GM12878 (cell line): ENCODE measurements at regions not wholly inside any gene's neighbourhood (a gene's known extent, or its start where the extent isn't known, plus 50 kb on each side); places are given as distances from the start of the nearest gene placed in this dataset.

Experiments
- ATAC-seq: fragments of 200-7000 bp; cut with Tn5 transposase; 3 replicates; pipeline ENCODE4 v1.9.1; 2020; ENCODE audit warnings: mild to moderate bottlenecking, moderate library complexity
- BruUV-seq: library from RNA; stranded (reverse); fragments of 400-500 nt; replicated peaks from 2 replicates; lab custom pipeline; 2021; lab: Mats Ljungman, UMichigan
- CTCF ChIA-PET: fragments of 300-600 bp; sonication (Branson Sonifier 250); formaldehyde crosslinking; extraction: SDS; loops from one replicate; lab custom pipeline; 2021; ENCODE audit warnings: inconsistent platforms; lab: Yijun Ruan, JAX
- POLR2A ChIA-PET: fragments of 350-600 bp; formaldehyde crosslinking; extraction: SDS; loops from one replicate; lab custom pipeline; 2021; ENCODE audit warnings: inconsistent platforms; lab: Charles Lee
- RAD21 ChIA-PET: fragments of 300-600 bp; sonication (Branson Sonifier 250); formaldehyde crosslinking; loops from one replicate; lab custom pipeline; 2023; ENCODE audit warnings: antibody characterized with exemption; ENCODE audit not compliant: unreplicated experiment; lab: Charles Lee
- SMC1A ChIA-PET: fragments of 300-600 bp; sonication (Branson Sonifier 250); formaldehyde crosslinking; loops from one replicate; lab custom pipeline; 2023; ENCODE audit not compliant: unreplicated experiment, uncharacterized antibody; lab: Charles Lee
- DNase-seq: peaks from one replicate; pipeline ENCODE4 v3.0.0-alpha.2; 2011; ENCODE audit warnings: low read depth, low spot score
- FAIRE-seq: peaks from 3 replicates; lab custom pipeline; 2011; peaks lifted over from hg19 to GRCh38; lab: Jason Lieb, UNC
- H2AFZ ChIP-seq: 2 replicates; pipeline ENCODE4 v1.6.0; 2011; ENCODE audit warnings: low read depth, low read length, control low read depth; ENCODE audit not compliant: control insufficient read depth
- H3K27ac ChIP-seq: 2 replicates; pipeline ENCODE4 v1.5.1; 2011; ENCODE audit warnings: control low read depth; ENCODE audit not compliant: control insufficient read depth, insufficient read depth
- H3K27me3 ChIP-seq, 2 experiments: replicated peaks in 1 of 2; 2 replicates each; pipeline versions ENCODE4 v1.6.0 to v1.6.1; 2011; ENCODE audit warnings: low read length in 1 of 2; ENCODE audit not compliant: control insufficient read depth in 2 of 2, insufficient read depth in 2 of 2
- H3K36me3 ChIP-seq, 2 experiments: 2 replicates each; pipeline ENCODE4 v1.5.1; 2011; ENCODE audit warnings: low read length in 1 of 2; ENCODE audit not compliant: control insufficient read depth in 2 of 2, insufficient read depth in 2 of 2
- H3K4me1 ChIP-seq: 2 replicates; pipeline ENCODE4 v1.6.1; 2011; ENCODE audit warnings: mild to moderate bottlenecking, low read length, moderate library complexity, mixed read lengths; ENCODE audit not compliant: control insufficient read depth, insufficient read depth
- H3K4me2 ChIP-seq: 2 replicates; pipeline ENCODE4 v1.6.0; 2011; ENCODE audit warnings: control low read depth; ENCODE audit not compliant: control insufficient read depth, insufficient read depth
- H3K4me3 ChIP-seq: fragments of 200-600 bp; sonication (generic); 2 replicates; pipeline ENCODE4 v1.5.1; 2016
- H3K79me2 ChIP-seq: 2 replicates; pipeline ENCODE4 v1.6.0; 2011; ENCODE audit warnings: low read length; ENCODE audit not compliant: control insufficient read depth, insufficient read depth
- H3K9ac ChIP-seq: 2 replicates; pipeline ENCODE4 v1.8.0; 2011; ENCODE audit warnings: low read length, control low read depth, mixed read lengths; ENCODE audit not compliant: control insufficient read depth, insufficient read depth
- H3K9me3 ChIP-seq: replicated peaks from 3 replicates; pipeline ENCODE4 v1.5.1; 2011; ENCODE audit warnings: mild to moderate bottlenecking, low read length; ENCODE audit not compliant: control insufficient read depth, insufficient read depth
- H4K20me1 ChIP-seq: 2 replicates; pipeline ENCODE4 v1.6.0; 2011; ENCODE audit not compliant: control insufficient read depth, insufficient read depth
- CREB1 ChIP-seq: IDR thresholded peaks from 2 replicates; pipeline ENCODE4 v1.6.1; 2012; ENCODE audit warnings: low read depth, mild to moderate bottlenecking, inconsistent platforms
- EP300 ChIP-seq, 2 experiments: fragments of 150-350 bp in 1 of 2; IDR thresholded peaks; 2 replicates each; pipeline ENCODE4 v1.6.1; 2011 to 2012; ENCODE audit warnings: low read depth in 2 of 2, low read length in 2 of 2, borderline replicate concordance in 1 of 2, improper control_type of control experiment in 1 of 2, inconsistent platforms in 1 of 2; ENCODE audit not compliant: control insufficient read depth in 1 of 2
- EZH2 ChIP-seq: IDR thresholded peaks from 2 replicates; pipeline ENCODE4 v1.6.1; 2012; ENCODE audit warnings: low read depth, mild to moderate bottlenecking, control low read depth, inconsistent platforms, low read length, borderline replicate concordance; ENCODE audit not compliant: control insufficient read depth
- HDAC6 ChIP-seq: fragments of 200-600 bp; sonication (generic); IDR thresholded peaks from one replicate; pipeline ENCODE4 v1.8.0; 2017; ENCODE audit warnings: antibody characterized with exemption; ENCODE audit not compliant: unreplicated experiment
- JUNB ChIP-seq: IDR thresholded peaks from 2 replicates; pipeline ENCODE4 v1.6.1; 2016; ENCODE audit warnings: antibody characterized with exemption, mild to moderate bottlenecking
- JUND ChIP-seq: IDR thresholded peaks from 2 replicates; pipeline ENCODE4 v1.6.1; 2012; ENCODE audit warnings: low read depth, mild to moderate bottlenecking, low read length, improper control_type of control experiment, moderate library complexity
- MYB ChIP-seq: fragments of 150-350 bp; IDR thresholded peaks from 2 replicates; pipeline ENCODE4 v1.6.1; 2014; ENCODE audit warnings: mild to moderate bottlenecking, low read depth, low read length, borderline replicate concordance
- NFYA ChIP-seq: IDR thresholded peaks from 2 replicates; pipeline ENCODE4 v1.6.1; 2011; ENCODE audit warnings: low read depth, mild to moderate bottlenecking, low read length, improper control_type of control experiment, borderline replicate concordance
- NR2C1 ChIP-seq: fragments of 450-650 bp; IDR thresholded peaks from 2 replicates; pipeline ENCODE4 v1.6.1; 2017; ENCODE audit warnings: antibody characterized with exemption, mild to moderate bottlenecking, moderate library complexity
- POLR2AphosphoS2 ChIP-seq: IDR thresholded peaks from 2 replicates; pipeline ENCODE4 v1.6.1; 2011; ENCODE audit warnings: low read depth, mild to moderate bottlenecking, low read length, improper control_type of control experiment, moderate library complexity
- RAD21 ChIP-seq: IDR thresholded peaks from 2 replicates; pipeline ENCODE4 v1.6.1; 2011; ENCODE audit warnings: mild to moderate bottlenecking, low read depth, low read length, moderate library complexity; ENCODE audit not compliant: insufficient read depth
- SRF ChIP-seq, 2 experiments: IDR thresholded peaks; 2 replicates each; pipeline ENCODE4 v1.6.1; 2011; ENCODE audit warnings: low read depth in 2 of 2, low read length in 2 of 2, mild to moderate bottlenecking in 1 of 2, moderate library complexity in 1 of 2
- ZBED1 ChIP-seq: IDR thresholded peaks from 2 replicates; pipeline ENCODE4 v1.6.1; 2016; ENCODE audit warnings: borderline replicate concordance
- WGBS: methylation state at CpG from one replicate; pipeline ENCODE4 v1.1.6; 2016; ENCODE audit warnings: low lambda C conversion rate; ENCODE audit not compliant: insufficient replicate concordance, insufficient coverage; ENCODE audit errors: missing lambda C conversion rate; 5-methylcytosine and 5-hydroxymethylcytosine counted together
- in situ Hi-C: fragments of 300-500 bp; cut with MboI; formaldehyde crosslinking; loops from 9 replicates; pipeline ENCODE4 v1.14.3; 2018; ENCODE audit warnings: mixed read lengths
- intact Hi-C: fragments of 100-400 bp; cut with micrococcal nuclease; formaldehyde crosslinking; loops from one replicate; pipeline ENCODE4 v1.14.2; 2022; ENCODE audit not compliant: unreplicated experiment
- TF ChIP-seq, protein P1 (sequence below): fragments of 450-650 bp; IDR thresholded peaks from 2 replicates; pipeline ENCODE4 v1.6.1; 2016; ENCODE audit warnings: mild to moderate bottlenecking
- TF ChIP-seq, protein P2 (sequence below): fragments of 450-650 bp; IDR thresholded peaks from 2 replicates; pipeline ENCODE4 v1.6.1; 2017; ENCODE audit warnings: mild to moderate bottlenecking, moderate library complexity
- TF ChIP-seq, protein P3 (sequence below): fragments of 450-650 bp; formaldehyde crosslinking; IDR thresholded peaks from 2 replicates; pipeline ENCODE4 v1.4.0; 2022; ENCODE audit warnings: mild to moderate bottlenecking, moderate library complexity

DNA sequence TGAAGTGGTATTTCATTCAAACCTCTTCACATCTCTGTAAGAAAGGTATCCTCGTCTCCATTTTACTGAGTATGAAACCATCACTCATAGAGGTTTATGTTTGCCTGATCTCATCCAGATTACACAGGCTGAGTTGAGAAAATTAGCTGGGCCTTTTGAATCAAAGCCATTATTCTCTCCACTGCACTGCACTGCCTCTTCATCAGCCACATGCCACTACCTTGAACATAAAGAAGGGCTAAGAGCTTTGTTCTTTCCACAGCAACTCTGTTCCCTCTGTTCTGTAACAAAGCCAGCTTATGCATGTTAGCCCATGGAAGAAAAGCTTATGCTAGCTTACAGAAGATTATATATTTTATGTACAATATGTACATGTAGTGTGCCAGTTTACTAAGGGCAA lies 362.6 kb upstream of the DLGAP1 start (continued):
- TF ChIP-seq EP300 (IDR thresholded peaks at IDR 0.05; ENCODE audit: borderline replicate concordance in 1 of 2, control insufficient read depth in 1 of 2, low read depth in 2 of 2, low read length in 2 of 2): no peak

DNA sequence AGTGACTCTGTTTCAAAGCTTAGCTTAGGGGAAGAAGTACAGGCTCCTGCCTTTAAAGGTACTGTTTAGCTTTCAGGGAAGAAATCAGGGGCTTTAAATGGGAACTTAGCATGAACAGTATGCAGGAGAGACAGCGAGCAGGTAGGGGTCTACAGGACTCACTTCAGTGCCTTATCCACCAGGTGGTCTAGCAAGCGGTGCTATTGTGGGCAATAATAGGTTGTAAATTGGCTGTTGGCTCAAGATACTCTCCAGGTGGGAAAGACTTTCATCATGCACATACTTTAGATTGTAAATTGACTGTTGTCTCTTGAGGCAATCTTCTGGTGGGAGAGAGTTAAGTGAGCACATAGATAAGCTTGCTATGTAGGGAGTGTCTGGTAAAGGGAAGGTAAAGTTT lies 358.6 kb upstream of the DLGAP1 start:
- no peak for DNase-seq
- no peaks in the 10 kb centered on the region for H3K36me3 ChIP-seq
- H3K79me2 ChIP-seq: no peaks in the 10 kb centered on the region
- ChIA-PET POLR2A (no interaction called here), RAD21 (no interaction called here), SMC1A (interaction anchor here (3.4 kb wide), 1 partner anchor 10 kb away, joined by 9 read pairs; no protein-coding TSS in a partner anchor), CTCF (no interaction called here)
- no peaks in the 10 kb centered on the region for H3K27me3 ChIP-seq
- intact Hi-C loops: no loop called here
- 54% methylated on average over 2 of the region's 2 CpGs for WGBS
- no peak overlapping the region for H3K4me3 ChIP-seq
- no peak overlapping the region for H3K9ac ChIP-seq
- no peak for ATAC-seq
- H2AFZ ChIP-seq: no peak overlapping the region
- no peak overlapping the region for H3K4me2 ChIP-seq
- in situ Hi-C loops: no loop called here
- FAIRE-seq: no peak
- no peaks in the 10 kb centered on the region for H3K4me1 ChIP-seq
- no peaks in the 10 kb centered on the region for H4K20me1 ChIP-seq
- no TSS peak for BruUV-seq
- no peaks in the 10 kb centered on the region for H3K9me3 ChIP-seq
- no peak overlapping the region for H3K27ac ChIP-seq
- no peak for TF ChIP-seq ZBED1
- no peak for TF ChIP-seq SRF (IDR thresholded peaks at IDR 0.05; ENCODE audit: low read depth in 2 of 2, low read length in 2 of 2)
- TF ChIP-seq EZH2: no peak
- no peak for TF ChIP-seq MYB
- TF ChIP-seq POLR2AphosphoS2: no peak
- no peak for TF ChIP-seq NFYA
- TF ChIP-seq, protein P1, sequence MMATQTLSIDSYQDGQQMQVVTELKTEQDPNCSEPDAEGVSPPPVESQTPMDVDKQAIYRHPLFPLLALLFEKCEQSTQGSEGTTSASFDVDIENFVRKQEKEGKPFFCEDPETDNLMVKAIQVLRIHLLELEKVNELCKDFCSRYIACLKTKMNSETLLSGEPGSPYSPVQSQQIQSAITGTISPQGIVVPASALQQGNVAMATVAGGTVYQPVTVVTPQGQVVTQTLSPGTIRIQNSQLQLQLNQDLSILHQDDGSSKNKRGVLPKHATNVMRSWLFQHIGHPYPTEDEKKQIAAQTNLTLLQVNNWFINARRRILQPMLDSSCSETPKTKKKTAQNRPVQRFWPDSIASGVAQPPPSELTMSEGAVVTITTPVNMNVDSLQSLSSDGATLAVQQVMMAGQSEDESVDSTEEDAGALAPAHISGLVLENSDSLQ: no peak
- TF ChIP-seq, protein P2, sequence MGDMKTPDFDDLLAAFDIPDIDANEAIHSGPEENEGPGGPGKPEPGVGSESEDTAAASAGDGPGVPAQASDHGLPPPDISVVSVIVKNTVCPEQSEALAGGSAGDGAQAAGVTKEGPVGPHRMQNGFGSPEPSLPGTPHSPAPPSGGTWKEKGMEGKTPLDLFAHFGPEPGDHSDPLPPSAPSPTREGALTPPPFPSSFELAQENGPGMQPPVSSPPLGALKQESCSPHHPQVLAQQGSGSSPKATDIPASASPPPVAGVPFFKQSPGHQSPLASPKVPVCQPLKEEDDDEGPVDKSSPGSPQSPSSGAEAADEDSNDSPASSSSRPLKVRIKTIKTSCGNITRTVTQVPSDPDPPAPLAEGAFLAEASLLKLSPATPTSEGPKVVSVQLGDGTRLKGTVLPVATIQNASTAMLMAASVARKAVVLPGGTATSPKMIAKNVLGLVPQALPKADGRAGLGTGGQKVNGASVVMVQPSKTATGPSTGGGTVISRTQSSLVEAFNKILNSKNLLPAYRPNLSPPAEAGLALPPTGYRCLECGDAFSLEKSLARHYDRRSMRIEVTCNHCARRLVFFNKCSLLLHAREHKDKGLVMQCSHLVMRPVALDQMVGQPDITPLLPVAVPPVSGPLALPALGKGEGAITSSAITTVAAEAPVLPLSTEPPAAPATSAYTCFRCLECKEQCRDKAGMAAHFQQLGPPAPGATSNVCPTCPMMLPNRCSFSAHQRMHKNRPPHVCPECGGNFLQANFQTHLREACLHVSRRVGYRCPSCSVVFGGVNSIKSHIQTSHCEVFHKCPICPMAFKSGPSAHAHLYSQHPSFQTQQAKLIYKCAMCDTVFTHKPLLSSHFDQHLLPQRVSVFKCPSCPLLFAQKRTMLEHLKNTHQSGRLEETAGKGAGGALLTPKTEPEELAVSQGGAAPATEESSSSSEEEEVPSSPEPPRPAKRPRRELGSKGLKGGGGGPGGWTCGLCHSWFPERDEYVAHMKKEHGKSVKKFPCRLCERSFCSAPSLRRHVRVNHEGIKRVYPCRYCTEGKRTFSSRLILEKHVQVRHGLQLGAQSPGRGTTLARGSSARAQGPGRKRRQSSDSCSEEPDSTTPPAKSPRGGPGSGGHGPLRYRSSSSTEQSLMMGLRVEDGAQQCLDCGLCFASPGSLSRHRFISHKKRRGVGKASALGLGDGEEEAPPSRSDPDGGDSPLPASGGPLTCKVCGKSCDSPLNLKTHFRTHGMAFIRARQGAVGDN: no peak
- TF ChIP-seq JUND: no peak
- TF ChIP-seq JUNB: no peak
- no peak for TF ChIP-seq CREB1
- no peak for TF ChIP-seq RAD21
- TF ChIP-seq, protein P3, sequence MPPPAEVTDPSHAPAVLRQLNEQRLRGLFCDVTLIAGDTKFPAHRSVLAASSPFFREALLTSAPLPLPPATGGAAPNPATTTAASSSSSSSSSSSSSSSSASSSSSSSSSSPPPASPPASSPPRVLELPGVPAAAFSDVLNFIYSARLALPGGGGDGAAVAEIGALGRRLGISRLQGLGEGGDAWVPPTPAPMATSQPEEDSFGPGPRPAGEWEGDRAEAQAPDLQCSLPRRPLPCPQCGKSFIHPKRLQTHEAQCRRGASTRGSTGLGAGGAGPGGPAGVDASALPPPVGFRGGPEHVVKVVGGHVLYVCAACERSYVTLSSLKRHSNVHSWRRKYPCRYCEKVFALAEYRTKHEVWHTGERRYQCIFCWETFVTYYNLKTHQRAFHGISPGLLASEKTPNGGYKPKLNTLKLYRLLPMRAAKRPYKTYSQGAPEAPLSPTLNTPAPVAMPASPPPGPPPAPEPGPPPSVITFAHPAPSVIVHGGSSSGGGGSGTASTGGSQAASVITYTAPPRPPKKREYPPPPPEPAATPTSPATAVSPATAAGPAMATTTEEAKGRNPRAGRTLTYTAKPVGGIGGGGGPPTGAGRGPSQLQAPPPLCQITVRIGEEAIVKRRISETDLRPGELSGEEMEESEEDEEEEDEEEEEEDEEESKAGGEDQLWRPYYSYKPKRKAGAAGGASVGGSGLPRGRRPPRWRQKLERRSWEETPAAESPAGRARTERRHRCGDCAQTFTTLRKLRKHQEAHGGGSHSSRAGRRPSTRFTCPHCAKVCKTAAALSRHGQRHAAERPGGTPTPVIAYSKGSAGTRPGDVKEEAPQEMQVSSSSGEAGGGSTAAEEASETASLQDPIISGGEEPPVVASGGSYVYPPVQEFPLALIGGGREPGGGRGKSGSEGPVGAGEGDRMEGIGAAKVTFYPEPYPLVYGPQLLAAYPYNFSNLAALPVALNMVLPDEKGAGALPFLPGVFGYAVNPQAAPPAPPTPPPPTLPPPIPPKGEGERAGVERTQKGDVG (CRISPR knock-in tag): no peak
- TF ChIP-seq NR2C1: no peak
- no peak for TF ChIP-seq HDAC6
